ENCODE measurements at regions not wholly inside any gene's neighbourhood (a gene's known extent, or its start where the extent isn't known, plus 50 kb on each side); places are given as distances from the start of the nearest gene placed in this dataset.
A peak's percentile ranks its signal among the peaks of the same experiment; 100 is the strongest.
"Not testable (repeated sequence)": the region's sequence is repeated elsewhere in the genome, so short reads cannot be mapped to it uniquely, and the experiment has no call there.

DNA sequence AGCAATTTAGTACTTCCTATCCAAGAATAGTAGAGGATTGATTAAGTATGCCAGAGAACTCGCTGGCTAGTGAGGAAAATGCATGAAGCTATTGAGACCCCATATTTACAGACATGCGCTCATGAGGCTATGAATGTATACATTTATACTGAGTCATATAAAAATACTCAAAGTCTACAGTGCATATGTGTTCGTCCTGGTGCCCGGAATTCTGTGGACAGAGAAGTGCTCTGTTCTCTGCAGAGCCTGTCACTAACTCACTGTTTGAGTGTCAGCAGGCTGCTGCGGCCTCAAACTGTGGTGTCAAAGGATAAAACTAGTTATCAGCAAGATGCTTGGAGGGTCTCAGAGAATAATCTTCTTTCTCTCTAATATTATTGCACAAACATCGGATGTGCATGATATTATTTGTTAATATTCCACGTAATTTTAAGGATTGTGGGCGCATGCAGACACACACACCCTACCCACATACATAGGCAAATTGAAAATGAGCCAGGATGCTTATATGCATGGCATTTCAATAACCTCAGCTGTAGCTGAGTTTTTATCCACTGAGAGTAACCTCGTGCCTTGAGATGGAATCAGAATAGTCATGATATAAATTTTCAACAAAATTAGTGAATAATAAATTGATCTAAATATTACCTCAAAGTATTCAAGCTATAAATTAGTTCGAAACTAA, 50.0 kb upstream of the TSC22D2 start:
- DNase-seq (ENCODE audit: missing footprints) (no peak), ATAC-seq (no peak)
- intact Hi-C loops (cut with DNase I) = no loop called here

DNA sequence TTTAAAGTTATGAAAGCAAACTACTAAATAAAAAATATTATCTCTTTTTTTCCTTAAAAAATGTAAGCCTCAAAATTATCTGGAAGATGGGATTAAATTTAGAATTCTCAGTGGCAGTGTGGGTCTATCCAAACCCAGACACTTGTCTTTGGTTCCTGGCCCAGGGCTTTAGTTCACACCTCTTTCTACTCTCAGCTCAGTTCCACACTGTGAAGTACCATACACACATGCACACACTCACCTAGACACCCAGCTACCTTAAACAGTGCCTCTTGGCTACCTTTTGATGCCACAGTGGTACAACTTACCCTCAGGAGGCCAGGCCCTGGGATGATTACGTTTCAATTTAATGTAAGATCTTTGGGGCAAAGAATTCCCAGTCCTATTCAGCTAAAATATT, 51.0 kb upstream of the TSC22D2 start:
- intact Hi-C loops (cut with DNase I) = no loop called here

DNA sequence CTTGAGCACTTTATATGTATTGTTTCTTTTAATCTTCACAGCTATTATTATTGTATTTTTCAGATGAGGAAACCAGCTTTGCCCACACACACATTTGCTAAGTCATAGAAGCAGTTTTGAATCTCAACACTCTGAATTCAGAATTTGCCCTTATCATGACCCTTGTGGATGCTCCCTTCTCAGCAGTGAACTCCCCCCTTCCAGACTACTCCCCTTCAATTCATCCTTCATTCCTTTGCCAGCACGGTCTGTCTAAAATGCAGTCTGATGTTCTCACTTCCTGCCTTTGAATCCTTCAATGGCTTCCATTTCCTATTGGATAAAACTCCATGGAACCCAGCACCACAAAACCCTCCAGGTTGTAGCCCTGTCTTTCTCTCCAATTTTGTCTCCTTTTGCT, 52.5 kb upstream of the TSC22D2 start:
- DNase-seq (ENCODE audit: missing footprints) = no peak
- ATAC-seq = no peak
- intact Hi-C loops (cut with DNase I) = no loop called here

More for the DNA sequence above, 51.0 kb upstream of the TSC22D2 start:
- DNase-seq (ENCODE audit: missing footprints) (no peak), ATAC-seq (no peak)

DNA sequence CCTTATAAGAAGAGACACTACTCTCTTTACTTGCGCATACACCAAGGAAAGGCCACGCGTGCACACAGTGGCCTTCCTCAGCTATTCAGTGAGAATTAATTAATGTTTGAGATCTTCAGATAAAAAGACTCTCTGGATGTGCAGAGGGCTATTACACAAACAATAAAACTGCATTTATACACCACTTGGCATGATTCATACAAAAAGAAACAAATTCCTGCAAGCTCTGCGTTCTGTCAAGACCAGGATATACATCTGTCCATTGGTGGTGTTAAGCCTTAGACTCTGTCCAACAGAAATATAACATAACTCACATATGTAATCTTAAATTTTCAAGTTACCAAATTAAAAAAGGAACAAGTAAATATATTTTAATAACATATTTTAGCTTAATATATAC, 55.2 kb upstream of the TSC22D2 start:
- no peak for ATAC-seq

DNA sequence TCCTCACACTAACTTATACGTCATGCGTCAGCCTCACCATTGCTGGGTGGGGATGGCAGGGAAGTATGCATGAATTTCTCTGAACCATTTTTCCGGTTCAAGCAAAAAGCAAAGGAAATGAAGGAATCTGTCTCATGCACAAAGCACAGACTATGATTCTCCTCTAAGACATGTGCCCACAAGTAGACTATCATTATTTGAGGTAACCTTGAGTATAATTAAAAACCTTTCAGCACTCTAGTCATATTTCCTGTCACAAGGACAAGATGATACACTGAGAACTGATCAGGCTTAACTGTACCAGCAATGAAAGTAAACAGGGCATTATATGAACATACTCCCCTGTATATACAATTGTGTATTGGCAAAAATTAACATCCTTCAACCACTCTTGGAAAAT, 56.7 kb upstream of the TSC22D2 start:
- ATAC-seq (no peak), DNase-seq (ENCODE audit: missing footprints) (no peak)
- intact Hi-C loops (cut with DNase I) = no loop called here

More for the DNA sequence above, 55.2 kb upstream of the TSC22D2 start:
- intact Hi-C loops (cut with DNase I) = no loop called here
- no peak for DNase-seq (ENCODE audit: missing footprints)

DNA sequence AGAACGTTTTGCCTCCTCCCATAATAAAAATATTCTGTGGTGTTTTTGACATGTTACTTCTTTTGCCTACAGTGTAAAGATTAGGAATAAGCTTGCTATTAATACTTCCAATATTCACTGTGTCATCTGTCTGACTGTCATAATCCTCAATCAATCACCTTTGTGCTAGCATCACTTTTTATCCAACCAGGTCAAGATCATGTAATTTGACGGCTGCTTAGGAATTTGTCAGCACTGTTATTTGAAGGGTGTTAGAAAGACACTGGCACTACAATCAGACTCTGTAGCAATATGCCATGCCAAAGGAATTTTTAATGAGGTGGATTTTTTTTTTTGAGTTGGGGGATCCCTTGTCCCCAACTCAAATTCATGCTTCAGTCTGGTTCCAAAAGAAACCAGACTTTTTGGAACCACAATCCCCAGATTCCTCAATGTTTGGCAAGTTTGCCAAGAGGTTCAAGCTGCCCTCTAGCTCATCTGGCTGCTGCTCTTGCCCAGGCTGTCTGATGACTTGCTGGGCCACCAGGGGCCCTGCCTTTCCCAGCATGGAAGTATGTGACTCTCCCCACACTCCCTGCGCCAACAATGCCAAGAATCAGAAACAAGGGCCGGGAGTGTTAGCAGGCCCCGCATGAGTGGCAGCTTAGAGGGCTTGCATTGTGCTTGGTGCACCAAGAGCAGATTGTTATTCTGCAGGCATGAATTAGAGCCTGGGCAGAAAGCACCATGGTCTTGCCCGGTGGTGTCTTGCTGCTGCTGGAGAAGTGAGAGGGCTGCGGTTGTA, 58.6 kb upstream of the TSC22D2 start:
- ATAC-seq = peak; percentile 97
- peak; percentile 76 for DNase-seq (ENCODE audit: missing footprints)
- intact Hi-C loops (cut with DNase I) = loop anchor here (2.0 kb wide), 2 partner anchors 59 to 95 kb away; partner anchors contain the start of gene TSC22D2

DNA sequence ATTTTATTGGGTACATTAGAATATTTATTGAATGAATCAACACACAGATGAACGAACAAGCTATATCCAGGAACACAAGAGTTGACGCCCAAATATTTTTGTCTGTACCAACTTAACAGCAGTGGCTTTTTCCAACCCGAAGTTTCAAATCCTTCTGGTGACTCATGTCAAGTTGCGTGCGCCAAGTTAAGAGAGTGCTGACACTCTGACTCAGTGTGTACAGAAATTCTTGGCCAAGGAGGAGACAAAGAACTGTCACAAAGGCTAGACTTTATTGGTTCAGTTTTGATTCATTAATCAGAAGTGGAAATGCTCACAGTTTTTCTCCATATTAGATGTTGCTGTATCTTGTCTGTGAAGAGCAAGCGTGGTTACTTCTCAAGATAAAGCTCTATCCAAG, 59.6 kb upstream of the TSC22D2 start:
- no peak for DNase-seq (ENCODE audit: missing footprints)
- intact Hi-C loops (cut with DNase I) = loop anchor here (2.0 kb wide), 2 partner anchors 60 to 94 kb away; partner anchors contain the start of gene TSC22D2
- ATAC-seq = peak; percentile 77

DNA sequence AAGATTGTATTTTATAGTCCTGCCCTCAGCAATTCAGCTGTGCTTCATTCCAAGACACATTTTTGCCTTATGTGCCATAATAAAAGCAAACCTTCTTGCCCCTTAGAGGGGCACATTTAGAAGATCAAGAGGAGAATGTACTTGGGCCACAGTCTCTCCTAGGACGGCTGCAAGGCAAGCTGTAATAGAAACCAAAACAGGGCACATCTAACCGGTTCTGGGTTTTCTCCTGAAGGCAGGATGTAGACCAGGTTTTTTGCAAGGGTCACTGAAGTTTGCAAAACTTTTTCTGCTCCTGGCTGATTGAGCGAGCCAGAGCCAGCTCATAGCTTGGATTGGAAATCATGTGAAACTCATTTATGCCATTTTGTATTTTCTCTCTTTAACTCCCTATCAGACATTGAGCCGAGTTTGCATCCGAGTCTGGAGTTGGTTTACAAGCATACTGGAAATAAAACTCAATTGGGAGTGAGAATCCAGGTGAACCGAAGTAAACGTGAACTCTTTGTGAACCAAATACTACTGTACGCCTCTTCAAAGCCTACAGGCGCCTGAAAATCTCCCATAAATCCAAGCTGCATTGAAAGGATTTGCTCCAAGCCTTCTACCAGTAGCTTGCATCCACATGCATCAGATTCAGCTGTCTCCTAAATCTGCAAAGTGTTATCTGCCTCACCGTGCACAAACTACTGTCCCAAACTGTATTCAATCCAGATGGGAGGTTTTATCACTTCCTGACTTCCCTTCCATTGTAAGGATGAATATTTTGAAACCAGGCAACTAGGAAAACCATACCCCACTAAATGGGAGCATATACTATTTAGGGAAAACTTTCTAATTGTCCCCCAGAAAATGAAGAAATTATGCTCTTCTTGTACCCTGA, 60.9 kb upstream of the TSC22D2 start:
- DNase-seq (ENCODE audit: missing footprints) (no peak), ATAC-seq (no peak)
- intact Hi-C loops (cut with DNase I) = no loop called here

DNA sequence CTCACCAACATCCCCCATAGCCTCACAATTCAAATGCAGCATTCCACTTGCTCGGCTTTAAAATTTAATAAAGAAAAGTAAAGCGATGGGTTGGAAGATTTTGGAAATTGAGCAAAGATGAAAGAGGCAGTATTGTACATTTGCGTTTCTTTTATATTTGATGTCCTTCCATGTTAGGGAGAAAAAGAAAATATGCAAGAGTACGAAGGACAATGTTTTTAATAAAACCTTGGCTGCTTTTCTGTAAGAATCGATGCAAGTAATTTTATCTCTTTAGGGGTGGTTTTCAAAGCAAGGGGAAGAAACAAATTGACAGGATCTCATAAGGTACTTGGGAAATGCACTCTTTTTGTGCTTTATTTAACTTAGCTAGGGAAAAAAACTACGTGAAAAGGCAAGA, 61.8 kb upstream of the TSC22D2 start:
- no peak for ATAC-seq
- DNase-seq (ENCODE audit: missing footprints) = no peak
- intact Hi-C loops (cut with DNase I) = no loop called here

DNA sequence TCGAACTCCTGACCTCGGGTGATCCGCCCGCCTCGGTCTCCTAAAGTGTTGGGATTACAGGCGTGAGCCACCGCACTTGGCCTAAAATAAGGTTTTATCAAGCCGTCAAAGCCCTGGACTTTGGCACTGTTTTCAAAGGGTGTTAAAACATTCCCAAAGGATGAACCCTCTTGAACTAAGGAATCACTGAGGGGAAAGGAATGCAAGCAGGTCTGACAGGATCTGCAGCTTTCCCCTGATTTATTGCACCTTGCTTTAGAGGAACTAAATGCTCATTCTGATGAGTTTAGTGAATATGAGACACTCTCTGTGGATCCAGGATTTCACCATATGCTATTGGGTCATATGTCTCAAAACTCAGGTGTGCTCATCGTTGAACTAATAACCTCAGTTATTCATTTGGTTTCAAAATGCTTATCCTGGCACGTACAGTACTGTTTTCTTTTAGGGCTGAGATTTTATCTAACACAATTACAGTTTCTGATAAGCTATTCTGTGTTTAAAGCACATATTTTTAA, 63.0 kb upstream of the TSC22D2 start:
- ATAC-seq (no peak), DNase-seq (ENCODE audit: missing footprints) (no peak)
- intact Hi-C loops (cut with DNase I) = no loop called here

DNA sequence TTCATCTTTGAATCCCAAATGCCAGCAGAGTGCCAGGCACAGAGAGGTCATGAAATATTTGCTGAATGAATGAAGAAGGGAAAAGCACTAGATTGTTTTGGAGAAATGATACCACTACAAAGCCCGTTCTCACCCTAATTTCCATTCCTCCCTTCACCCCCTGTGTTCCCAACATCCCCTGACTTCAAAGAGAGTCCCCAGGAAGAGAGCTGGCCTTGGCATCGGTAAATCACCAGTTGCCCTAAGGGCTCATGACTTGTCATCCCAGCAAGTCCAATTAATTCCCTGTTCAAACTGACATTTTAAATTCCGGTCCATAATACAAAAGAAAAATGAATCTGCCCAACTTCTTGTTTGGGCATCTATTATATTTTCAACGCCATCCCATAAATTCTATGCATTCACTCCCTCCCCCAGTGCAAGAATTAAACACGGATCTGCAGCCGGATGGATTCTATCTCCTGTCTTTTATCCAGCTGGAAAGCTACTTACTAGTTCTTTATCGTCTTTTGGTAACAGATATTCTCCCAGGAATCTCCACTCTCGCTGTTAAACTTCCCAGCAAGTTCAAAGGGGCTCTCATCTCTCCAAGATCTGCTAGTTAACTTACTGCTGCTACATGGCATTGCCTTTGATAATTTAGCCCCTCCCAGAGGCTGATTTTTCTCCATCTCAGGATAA, 63.9 kb upstream of the TSC22D2 start:
- DNase-seq (ENCODE audit: missing footprints) = no peak
- intact Hi-C loops (cut with DNase I) = no loop called here
- no peak for ATAC-seq

DNA sequence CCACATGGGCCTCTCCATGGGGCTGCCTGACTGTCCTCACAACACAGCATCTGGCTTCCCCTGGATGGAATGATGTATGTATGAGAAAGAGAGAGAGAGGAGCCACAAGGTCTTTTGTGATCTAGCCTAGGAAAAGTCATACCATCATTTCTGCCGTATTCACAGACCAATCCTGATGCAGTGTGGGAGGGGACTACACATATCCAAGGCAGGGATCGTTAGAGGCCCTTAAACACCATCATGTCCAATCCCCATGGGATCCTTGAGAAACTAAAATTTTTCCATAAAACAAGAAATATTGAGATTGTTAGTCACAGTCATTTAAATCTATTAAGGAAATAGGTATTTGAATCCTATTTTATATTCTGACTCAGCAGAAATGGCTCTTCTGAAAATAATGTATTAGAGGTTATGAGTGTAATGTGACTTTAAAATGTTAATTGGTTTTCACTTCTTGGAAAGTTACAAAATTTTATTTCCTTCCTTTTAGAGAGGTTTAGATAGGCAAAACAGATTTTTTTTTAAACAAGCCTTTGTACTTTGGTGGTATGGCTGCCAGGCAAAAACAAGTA, 65.1 kb upstream of the TSC22D2 start:
- no peak for ATAC-seq
- DNase-seq (ENCODE audit: missing footprints) = no peak
- intact Hi-C loops (cut with DNase I) = no loop called here

DNA sequence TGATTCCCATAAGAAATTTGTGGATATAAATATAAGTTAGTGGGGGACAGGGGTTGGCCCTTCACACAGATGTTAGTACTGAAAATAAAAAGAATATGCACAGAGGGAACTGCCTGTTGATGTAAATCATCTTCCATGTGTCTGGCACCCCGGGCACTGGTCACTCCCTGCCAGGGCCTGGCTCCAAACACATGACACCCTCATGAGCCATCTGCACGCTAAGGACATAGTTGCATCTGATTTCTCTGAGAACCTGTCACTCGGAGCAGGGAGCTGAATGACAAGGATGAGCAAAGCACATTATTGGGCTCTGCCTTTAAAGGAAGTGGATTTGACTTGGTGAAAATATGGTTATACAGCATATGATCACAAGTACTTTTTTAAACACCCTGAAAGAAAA, 66.2 kb upstream of the TSC22D2 start:
- intact Hi-C loops (cut with DNase I) = no loop called here
- ATAC-seq (no peak), DNase-seq (ENCODE audit: missing footprints) (no peak)

DNA sequence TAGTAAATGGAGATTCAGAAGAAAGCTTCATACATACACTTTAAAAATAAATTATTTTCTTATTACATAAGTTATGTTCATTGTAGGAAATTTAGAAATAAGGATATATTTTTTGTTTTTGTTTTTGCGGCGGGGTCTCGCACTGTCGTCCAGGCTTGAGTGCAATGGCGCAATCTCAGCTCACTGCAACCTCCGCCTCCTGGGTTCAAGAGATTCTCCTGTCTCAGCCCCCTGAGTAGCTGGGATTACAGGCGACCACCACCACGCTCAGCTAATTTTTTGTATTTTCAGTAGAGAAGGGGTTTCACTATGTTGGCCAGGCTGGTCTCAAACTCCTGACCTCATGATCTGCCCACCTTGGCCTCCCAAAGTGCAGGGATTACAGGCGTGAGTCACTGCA, 71.7 kb upstream of the TSC22D2 start:
- intact Hi-C loops (cut with DNase I); DNase-seq (ENCODE audit: missing footprints); ATAC-seq: not testable (repeated sequence)

DNA sequence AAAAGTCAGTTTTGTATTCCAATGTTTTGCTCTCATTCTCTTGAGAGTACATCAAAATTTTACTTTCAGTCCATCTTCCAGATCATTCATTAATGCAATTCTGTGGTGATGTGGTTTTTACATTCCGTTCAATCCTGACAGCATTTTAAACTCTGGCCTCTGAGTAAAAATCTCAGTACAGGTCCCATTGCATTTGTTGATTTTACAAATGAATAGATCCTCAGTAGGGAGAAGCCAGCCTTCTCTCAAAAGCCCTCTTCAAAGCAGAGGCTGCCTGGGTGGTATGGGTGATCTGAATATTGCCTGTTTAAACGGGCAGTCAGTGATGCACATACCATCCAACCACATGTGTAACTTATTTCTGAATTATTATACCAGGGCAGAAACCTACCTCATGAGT, 72.5 kb upstream of the TSC22D2 start:
- intact Hi-C loops (cut with DNase I) = no loop called here
- no peak for DNase-seq (ENCODE audit: missing footprints)
- no peak for ATAC-seq

DNA sequence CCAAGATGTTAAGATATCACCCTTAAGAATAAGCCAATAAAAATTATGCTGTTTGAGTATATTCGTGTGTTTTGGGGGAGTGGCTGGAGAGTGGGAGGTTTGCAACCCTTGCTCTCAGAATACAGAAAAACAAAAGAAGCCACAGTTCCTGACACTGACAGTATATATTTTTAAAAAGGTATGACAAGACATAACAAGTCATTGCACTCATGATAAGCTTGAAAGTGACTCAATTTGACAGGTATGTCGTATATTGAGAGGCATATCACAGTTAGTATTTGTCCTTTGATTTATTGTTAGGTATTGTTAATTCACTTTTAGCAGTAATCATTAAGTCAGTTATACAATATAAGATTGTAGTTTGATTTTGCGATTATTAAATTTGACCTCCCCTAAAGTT, 73.1 kb upstream of the TSC22D2 start:
- ATAC-seq (no peak), DNase-seq (ENCODE audit: missing footprints) (no peak)
- intact Hi-C loops (cut with DNase I) = no loop called here

DNA sequence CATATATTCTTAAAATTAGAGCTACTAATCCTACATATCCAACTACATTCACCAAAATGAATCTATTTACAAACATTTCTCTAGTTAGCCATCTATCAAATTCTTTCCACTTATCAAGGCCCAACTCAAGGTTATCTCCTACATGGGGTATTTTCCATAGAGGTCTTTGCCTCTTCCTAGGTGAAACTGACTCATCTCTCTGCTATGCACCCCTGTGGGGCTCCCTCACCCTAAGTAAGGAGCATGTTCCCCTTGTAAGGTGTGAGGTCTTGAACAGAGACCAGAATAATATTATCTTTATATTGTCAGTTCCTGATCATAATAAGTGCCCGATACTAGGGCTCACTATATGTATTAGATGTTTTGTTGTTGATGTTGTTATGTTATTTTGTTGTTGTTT, 74.6 kb upstream of the TSC22D2 start:
- DNase-seq (ENCODE audit: missing footprints) = no peak
- ATAC-seq = no peak
- intact Hi-C loops (cut with DNase I) = no loop called here

DNA sequence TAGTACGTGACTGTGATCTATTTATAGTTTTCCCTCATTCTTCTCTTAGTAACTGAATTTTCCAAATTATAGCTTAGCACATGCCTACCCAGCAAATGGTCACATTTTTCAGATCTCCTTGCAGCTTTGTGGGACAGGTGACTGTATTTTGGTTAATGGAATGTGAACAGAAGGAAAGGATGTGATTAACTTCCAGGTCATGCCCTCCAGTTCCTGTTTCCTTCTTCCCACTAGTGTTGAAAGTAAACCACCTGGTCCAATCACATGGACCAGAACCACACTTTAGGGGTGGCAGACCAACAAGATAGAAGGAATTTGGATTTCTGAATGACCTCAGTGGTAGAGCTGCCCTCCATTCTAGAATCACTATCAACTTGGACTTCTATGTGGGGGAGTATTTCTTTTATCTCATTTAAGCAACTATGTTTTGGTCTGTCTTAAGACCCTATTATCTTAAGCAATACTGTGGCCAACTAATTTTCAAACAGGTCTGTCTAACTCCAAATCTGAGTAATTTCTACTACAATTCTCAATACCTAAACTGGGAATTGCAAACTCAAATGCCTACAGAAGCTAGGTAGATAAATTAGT, 76.0 kb upstream of the TSC22D2 start:
- intact Hi-C loops (cut with DNase I) = no loop called here
- ATAC-seq (no peak), DNase-seq (ENCODE audit: missing footprints) (no peak)
